ENCODE measurements at regions not wholly inside any gene's neighbourhood (a gene's known extent, or its start where the extent isn't known, plus 50 kb on each side); places are given as distances from the start of the nearest gene placed in this dataset.
A peak's percentile ranks its signal among the peaks of the same experiment; 100 is the strongest.

DNA sequence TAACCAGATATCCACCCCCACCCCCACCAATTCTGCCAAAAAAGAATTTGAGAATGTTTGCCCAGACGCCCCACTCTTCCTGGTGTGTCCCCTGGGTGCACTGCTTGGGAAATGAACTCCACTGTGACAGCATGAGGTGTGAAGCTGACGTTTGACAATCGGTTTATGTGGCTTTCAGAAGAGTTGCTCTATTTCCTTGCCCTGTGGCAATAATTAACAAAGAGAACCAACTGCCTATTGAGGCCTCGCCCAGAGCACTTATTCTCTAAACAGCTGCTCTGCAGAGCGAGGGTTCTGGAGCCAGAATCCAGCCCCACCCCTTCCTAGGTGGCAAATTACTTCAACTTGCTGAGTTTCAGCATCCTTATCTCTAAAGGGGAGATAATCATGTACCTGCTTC lies 115.8 kb upstream of the SIX3 start:
- no peak for DNase-seq (ENCODE audit: low read depth in 2 of 2)

DNA sequence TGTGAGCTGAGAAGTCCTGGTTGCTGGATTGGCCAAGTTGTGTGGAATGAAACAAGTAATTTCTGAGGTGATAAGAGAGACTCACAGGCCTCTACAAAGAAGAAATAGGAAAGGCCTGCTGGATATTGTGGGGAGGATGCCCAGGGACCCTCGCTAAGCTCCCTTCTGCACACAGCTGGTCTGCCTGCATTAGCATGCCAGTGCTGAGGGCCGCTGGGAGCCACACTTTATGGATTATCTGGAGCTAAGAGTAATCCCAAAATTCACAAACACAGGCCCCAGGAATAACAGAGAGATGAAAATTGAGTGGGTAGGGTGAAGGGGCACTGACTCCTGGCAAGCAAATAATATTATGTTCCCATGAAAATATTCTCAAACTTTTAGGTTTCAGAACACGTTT lies 114.9 kb upstream of the SIX3 start:
- DNase-seq (ENCODE audit: low read depth in 2 of 2) = no peak

DNA sequence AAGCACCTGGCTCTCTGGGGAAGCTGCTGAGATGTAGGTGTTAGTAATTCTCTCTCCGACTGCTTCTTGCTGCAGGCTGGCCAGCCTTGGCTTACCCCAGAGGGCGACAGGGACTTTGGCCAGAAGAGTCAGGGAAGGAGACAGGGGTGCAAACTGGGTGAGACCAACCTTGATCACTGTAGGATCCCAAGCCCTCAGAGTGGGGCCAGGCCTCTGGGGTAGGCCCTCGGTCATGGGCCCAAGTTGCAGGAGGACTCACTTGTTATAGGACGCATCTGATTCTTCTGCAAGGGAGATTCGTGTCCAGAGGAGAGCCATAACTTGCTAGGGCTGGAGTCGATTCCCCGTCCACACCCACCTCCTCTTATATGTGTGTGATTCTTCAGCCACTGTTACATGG lies 111.7 kb upstream of the SIX3 start:
- DNase-seq (ENCODE audit: low read depth in 2 of 2) = no peak

DNA sequence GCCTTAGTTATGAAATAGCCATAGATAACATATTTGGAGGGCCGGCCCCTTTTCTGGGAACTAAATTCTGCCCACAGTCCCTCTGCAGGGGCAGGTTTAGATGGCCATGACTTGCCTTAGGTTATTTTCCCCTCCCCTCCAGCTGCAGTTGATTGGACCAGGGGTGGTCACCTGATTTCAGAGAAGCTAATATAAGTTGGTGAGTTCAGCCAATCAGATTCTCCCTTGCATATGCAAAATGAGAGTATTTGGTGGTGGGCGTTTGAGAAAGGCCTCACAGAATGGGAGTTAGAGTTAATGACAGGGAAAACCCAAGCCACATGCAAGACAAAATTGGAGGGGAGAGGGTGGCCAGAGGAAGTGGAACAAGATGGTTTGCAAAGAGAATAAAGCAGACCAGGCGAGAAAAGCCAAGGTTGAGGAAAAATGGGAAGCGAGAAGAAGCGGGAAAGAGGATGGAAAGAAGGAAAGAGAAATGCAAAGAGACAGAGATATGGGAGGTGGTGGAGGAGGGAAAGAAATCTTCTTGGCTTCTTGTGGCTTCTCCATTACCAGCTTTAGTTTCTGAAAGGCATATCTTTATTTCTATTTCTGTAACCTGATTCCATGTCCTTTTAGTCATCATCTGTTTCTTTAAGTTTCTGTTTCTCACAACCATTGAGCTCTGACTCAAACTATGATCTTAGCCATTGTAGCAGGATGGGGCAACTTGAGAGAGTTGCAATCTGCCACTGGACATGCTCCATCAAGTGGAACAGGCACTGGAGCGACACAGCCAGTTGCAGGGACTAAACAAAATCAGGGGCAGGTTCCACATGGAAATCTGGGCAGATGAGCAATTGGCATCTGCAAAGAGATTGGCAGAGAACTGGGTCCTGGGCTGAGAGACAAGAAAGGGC lies 108.1 kb upstream of the SIX3 start:
- no peak for DNase-seq (ENCODE audit: low read depth in 2 of 2)

DNA sequence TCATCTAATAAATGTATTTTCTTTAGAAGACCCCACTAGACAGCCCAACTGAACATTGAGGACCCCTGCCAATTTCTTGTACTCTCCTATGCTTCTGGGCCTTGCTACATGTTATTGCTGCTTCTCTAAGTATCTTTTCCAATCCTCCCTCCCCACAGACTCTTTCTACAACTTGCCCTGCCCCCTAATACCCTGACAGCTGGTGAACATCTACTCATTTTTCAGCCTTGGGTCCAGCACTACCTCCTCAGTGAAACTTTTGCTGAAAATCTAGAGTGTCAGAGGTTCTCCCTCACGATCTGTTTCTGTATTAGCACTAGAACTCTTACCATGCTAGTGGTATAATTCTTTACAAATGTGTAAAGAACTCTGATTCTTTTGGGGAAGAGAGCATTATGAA lies 106.8 kb upstream of the SIX3 start:
- no peak for DNase-seq (ENCODE audit: low read depth in 2 of 2)

DNA sequence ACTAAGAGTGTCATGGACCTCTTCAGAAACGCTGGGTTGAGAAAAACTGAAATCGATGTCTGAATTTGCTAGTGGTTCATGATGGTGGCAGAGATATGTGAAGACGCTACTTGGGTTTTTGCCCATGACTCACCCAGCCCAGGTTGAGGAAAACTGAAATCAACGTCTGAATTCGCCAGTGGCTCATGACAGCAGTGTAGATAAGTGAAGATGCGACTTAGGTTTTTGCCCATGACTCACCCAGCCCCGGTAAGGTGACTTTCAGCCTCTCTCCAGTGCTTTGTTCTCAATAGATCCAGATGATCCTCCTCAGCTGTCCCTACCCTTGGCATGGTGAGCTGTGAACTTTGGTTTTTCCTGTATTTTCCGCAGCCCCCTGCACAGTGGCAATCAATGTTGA lies 105.3 kb upstream of the SIX3 start:
- peak; percentile 13 to 55 for DNase-seq (ENCODE audit: low read depth in 2 of 2)

DNA sequence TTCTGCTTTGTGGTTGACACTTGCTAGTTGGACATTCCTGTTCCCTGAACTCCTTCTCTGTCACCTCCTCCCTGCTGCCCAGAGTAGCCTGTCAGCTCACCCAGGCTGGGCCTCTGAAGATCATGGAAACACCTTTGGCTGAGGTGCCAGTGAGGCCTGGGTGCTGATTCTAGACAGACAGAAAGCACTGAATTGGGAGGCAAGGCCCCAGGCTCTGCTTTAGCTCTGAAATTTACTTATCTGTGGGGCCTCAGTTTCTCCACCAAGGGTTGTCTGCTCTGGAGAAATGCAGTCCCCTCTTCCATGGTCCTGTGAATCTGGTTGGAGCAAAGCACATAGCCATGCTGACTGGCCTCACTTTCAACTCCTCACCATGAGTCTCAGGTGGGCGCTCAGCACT lies 104.6 kb upstream of the SIX3 start:
- DNase-seq (ENCODE audit: low read depth in 2 of 2) = no peak

DNA sequence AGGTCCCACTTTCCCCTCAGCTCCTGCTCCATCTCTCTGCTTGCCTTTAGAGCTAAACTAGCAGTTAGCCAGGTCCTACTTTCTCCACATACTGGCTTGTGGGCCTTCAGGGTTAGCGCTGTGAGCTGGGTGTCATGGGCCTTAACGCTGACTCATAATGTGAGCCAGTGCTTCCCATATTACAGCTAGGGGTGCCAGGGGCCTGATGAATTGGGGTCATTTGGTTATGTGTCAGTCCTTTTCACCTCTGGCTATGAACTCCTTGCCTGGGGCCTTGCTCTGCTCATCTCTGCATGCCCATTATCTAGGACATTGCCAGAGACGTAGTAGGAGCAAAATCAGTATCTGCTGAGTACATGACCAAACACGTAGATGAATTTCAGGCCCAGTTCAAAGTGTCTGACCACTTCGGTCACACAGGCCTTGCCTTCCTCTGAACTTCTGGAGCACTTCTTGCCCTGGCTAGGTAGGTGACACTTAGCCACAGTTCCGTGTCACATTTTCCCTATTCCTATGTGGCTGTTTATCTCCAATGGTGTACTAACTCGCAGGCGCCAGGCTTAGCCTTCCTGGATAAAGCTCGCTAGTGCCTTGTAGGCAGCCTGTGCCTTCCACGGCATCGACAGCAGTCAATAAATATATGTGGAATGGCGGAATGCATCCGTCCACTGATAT lies 103.2 kb upstream of the SIX3 start:
- DNase-seq (ENCODE audit: low read depth in 2 of 2) = no peak

DNA sequence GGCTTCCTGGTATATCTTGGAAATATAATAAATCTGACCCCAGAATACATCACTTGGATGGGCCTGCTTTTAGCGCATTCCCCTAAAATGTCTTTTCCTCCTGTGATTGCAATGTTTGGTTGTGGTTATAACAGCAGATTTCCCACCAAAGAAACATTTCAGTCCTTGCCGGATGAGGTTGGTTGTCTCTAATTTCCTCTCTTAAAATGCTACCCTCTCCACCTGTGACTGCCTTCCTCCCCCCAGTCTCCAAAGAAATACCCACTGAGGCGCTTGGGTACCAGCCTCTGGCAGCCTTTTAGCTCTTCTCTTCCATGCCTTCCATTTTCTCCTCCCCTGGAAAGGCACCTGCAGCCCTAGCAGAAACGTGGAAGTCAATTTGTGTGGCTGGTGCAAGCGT lies 102.1 kb upstream of the SIX3 start:
- DNase-seq (ENCODE audit: low read depth in 2 of 2) = no peak

DNA sequence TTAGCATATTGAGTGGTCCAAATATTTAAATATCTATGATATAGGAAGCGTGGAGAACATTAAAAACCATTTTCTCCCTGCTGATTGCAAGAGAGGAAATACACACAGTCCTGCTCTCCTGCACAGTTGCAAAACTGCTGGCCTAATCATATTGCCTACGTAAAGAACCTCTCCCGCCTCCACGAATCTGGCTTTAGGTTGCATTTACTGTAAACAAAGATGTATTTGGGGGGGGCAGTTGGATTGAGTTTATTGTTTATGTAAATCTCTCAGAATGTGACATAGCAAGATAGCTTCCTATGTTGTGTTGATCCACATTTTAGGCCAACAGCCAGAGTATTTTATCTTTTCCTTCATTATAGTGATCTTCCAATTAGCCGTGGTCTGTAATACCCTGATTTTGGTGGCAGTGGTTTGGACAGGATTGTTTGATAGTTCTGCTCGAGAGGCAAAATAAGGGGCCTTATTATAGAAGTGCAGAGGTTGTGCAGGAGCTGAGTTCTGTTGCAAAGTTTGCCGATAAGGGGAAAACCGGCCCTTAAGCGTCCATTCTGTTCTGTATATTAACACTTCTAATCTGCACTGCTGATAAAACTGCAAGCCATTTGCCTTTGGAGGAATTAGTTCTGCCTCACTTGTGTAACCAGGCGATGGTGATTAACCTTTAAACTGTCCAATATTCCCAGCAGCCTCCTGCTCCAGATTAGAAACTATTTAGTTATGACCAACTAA lies 101.6 kb upstream of the SIX3 start:
- DNase-seq (ENCODE audit: low read depth in 2 of 2) = no peak

DNA sequence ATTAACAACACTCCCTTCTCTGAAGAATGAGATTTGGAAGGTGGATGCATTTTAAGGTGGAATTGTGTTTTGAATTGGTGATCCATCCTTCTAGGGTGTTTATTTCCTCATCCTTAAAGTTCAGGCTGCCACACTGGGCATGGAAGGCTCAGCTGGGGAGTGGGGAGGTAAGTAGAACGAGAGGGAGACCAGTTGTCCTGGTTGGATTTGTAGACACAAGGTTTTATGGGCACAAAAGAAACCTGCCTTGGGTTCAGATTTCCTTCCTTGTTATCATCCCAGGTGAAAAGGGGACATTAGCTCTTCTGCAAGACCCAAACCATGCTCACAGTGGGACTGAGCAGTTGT lies 101.0 kb upstream of the SIX3 start:
- no peak for DNase-seq (ENCODE audit: low read depth in 2 of 2)

DNA sequence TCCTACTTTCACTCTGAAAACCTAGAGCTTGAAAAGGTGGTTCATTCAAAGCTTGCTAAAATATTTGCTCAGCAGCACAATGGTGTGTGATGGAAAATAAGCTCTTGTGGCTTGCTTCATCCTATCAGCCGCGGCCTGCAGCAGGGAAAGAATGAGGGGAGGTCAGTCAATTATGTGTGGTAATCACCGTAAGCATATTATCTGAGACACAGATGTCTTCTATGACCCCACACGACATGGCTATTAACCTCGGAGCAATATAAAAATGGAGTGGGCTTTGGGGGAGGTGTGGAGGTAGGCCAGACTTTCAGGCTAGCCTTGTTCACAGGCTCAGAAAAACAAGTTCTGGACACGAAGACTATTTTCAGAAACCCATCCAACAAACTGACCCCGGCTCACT lies 98.4 kb upstream of the SIX3 start:
- DNase-seq (ENCODE audit: low read depth in 2 of 2) = no peak

DNA sequence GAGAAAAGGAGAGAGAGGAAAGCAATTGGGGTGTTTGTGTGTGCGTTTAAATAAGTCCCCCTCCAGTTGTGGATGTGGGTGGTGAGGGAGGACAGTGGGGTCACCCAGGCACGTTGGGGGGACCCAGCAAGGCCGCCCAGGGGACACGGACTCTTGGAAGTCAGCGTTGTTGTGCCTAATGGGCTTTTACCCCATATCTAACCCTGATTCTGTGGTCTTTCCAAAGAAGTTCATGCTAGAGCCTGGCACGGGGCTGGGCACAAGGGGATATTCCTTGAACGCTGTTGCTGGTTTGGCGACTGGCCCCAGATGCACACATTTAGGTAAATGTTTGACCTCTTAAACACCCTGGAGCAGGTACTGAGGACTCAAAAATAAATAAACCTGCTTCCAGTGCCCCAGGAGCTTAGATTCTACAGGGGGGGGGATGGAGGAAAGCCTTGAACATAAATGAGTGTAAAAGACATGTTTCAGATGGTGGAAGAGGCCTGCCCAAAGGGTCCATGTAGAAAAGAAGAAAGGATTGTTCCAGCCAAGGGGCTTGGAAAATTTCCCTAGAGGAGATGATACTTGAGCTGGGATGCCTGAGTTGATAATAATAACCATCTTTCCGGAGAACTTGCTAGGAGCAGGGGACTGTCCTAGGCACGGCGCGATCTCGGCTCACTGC lies 97.7 kb upstream of the SIX3 start:
- DNase-seq (ENCODE audit: low read depth in 2 of 2) = no peak

DNA sequence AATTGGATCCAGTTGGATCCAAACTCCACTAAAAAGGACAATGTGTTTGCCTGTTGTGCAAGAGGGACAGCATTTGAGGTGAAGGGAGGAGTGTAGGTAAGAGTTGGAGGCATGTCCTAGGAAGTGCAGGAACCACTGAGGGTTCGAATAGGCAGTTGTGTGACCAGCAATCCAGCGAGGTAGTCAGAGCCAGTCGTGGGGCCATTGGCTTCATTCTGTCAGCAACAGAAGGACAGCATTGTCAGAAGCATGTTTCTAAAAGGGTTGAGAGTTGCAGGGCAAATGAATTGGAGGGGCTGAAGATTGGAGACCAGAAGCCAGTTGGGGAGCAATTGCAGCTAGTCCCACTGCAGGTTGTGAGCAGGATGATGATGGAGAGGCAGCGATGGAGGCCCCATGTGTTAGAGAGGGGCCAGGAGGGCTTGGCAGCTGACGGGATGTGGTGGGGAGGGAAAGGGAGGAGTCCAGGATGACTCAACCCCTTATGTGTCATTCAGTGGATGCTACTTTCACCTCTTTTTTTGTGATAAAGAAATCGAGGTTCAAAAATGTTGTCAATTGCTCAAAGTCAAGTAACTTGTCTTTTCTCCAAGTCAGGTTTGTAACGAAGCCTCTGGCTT lies 96.7 kb upstream of the SIX3 start:
- no peak for DNase-seq (ENCODE audit: low read depth in 2 of 2)

DNA sequence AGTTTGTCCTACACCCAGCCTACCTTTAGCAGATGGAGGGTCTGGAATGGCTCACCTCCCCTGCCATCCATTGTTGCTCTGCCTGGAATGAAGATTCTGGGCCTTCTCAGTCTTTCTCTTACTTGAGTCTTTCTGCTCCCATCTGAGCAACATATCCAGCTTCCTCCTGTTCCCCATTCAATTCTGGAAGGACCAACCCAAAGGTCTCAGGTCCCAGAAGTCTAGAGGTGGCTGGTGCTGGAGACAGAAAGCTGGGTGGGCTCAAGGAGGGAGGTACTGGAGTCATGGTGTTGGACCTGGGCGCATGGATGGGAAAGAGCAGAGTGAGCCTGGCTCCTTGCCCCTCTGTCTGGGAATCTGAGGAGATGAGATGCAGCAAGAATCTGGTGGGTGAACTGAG lies 93.5 kb upstream of the SIX3 start:
- DNase-seq (ENCODE audit: low read depth in 2 of 2) = no peak

DNA sequence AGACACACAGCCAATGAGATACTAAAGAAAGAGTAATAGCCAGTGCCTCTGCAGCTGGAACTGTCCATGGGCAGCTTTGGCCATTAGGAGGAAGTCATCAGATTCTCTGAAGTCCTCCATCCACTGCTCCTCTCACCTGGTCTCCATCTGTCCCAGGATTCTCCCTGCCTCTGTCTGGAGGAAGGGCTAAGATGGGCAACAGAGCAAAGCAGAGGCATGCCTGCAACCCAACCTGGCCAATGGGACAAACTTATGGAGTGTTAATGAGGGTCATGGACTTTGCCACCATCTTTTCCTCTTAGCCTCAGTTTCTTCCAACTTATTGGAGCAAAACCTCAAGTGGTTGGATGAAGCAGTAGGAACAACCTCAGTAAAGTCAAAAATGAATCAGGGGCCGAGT lies 91.5 kb upstream of the SIX3 start:
- DNase-seq (ENCODE audit: low read depth in 2 of 2) = no peak

DNA sequence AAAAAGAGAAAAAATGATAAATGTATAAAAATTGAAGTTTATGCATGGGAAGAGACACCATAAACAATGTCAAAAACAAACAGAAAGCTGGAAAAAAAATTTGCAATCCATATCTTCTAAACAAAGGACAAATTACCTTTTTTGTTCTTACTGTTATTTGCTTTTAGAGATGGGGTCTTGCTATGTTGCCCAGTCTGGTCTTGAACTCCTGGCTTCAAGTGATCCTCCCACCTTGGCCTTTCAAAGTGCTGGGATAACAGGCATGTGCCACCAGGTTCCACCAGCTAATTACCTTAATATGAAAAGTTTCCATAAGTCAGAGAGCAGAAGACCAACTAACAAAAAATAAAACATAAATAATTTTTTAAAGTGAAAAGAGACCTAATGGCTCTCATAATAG lies 90.0 kb upstream of the SIX3 start:
- DNase-seq (ENCODE audit: low read depth in 2 of 2) = no peak

DNA sequence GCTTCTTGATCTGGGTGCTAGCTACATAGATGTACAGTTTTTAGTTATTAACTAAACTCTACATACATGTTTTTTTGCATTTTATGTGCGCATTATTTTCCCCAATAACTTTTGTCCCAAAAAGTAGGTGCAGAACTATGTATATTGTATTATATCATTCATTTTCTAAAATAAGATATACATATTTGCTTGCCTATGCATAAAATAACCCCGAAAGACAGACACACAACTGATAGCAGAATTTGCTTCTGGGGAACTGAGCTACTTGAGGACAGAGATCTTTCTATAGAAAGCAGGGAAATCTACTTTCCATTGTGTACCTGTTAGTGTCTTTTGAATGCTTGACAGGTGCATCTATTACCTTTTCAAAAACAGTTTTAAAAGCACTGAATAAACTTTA lies 88.9 kb upstream of the SIX3 start:
- no peak for DNase-seq (ENCODE audit: low read depth in 2 of 2)

DNA sequence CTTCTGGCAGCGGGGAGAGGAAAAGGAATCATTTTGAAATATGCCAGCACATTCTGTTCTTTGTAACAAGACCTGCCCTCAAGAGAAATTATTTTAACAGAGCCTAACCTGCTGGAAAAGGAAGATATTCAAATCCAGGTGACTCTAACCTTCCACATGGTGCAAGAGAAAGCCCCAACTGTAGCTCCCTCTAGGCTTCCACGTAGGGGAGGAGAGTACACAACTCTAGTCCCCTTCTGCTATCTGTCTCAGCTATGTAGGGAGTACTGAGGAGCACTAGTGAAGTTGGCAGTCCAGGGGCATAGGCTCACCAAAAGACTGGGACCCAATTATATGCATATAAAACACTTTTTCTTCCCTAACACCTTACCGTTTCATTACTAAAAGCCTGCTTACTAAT lies 82.2 kb upstream of the SIX3 start:
- DNase-seq (ENCODE audit: low read depth in 2 of 2) = no peak

DNA sequence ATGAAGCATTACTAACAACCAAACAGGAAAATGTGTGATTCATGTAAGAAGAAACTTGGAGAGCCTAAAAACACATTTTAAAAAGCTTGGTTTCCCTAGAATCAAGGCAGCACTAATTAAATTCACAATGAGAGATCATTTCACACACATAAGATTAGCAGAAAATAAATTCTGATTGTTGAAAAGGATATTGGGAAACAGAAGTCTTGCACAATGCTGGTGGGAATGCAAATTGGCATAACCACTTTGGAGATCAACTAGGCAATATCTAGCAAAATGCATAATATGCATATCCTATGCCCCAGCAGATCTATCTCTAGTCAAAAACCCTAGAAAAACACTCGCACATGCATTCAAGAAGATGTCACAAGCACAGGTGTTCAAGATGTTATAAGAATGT lies 75.3 kb upstream of the SIX3 start:
- DNase-seq (ENCODE audit: low read depth in 2 of 2) = no peak

DNA sequence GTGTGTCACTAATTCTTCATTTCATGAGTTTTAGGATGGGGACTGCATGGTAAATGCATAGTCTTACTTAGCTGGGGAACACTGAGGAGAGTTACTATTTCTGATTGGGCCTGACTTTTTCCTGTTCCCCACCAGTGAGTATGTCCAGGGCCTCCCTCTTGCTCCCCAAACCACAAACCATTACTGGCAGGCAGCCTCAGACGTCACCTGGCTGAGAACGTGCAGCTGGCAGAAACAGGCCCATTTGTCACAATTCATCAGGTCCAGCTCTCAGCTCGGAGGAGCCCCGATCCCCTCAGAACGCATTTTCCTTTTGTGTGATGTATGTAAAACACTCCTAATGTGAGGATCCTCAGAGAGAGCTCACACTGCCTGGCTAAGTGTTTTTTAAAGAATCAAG lies 71.7 kb upstream of the SIX3 start:
- no peak for DNase-seq (ENCODE audit: low read depth in 2 of 2)

DNA sequence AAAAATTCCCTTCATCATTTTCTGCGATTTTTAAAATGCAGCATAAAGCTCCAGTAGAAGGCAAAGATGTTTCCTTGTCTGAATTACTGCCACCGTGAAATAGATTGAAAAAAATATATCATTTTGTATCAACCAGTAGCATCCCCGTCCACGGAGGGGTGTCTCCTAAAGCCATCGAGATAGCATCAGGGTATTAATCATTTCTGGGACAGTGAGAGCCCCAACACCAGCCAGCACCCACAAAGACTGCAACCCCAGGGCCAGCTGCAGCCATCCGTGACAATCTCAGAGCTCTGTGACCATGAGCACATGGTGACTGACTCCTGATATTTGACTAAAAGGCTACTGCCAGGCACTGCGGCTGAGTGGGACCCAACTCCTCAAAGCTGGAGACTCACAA lies 64.1 kb upstream of the SIX3 start:
- no peak for DNase-seq (ENCODE audit: low read depth in 2 of 2)

Data from stimulated activated CD8-positive, alpha-beta memory T cell treated with anti-CD3 and anti-CD28 coated beads, Interleukin-2, amount 100 ng/mL, for 48 hours (primary cell).